ENCODE measurements at regions not wholly inside any gene's neighbourhood (a gene's known extent, or its start where the extent isn't known, plus 50 kb on each side); places are given as distances from the start of the nearest gene placed in this dataset.

- TF ChIP-seq, protein P1, sequence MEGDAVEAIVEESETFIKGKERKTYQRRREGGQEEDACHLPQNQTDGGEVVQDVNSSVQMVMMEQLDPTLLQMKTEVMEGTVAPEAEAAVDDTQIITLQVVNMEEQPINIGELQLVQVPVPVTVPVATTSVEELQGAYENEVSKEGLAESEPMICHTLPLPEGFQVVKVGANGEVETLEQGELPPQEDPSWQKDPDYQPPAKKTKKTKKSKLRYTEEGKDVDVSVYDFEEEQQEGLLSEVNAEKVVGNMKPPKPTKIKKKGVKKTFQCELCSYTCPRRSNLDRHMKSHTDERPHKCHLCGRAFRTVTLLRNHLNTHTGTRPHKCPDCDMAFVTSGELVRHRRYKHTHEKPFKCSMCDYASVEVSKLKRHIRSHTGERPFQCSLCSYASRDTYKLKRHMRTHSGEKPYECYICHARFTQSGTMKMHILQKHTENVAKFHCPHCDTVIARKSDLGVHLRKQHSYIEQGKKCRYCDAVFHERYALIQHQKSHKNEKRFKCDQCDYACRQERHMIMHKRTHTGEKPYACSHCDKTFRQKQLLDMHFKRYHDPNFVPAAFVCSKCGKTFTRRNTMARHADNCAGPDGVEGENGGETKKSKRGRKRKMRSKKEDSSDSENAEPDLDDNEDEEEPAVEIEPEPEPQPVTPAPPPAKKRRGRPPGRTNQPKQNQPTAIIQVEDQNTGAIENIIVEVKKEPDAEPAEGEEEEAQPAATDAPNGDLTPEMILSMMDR (IDR thresholded peaks at IDR 0.05): no peak
- no peak for TF ChIP-seq POLR2A (IDR thresholded peaks at IDR 0.05)
- no peak for TF ChIP-seq POLR2AphosphoS5 (IDR thresholded peaks at IDR 0.05)
- TF ChIP-seq EP300 (IDR thresholded peaks at IDR 0.05): no peak
These were observed 169.6 kb upstream of the CDIN1 start for GRCh38 chr15:36409819-36410218.
